ENCODE measurements at regions not wholly inside any gene's neighbourhood (a gene's known extent, or its start where the extent isn't known, plus 50 kb on each side); places are given as distances from the start of the nearest gene placed in this dataset.
"Not testable (repeated sequence)": the region's sequence is repeated elsewhere in the genome, so short reads cannot be mapped to it uniquely, and the experiment has no call there.

GRCh38 chr3:137542049-137542448 lies 222.1 kb upstream of the SOX14 start:
- no peaks in the 10 kb centered on the region for H3K36me3 Mint-ChIP-seq (ENCODE audit: insufficient read depth)
- DNase-seq (no peak), ATAC-seq (no peak)
- peaks cover 24% of the 10 kb centered on the region for H3K9me3 Mint-ChIP-seq
- no peak overlapping the region for H3K4me3 Mint-ChIP-seq
- no peaks in the 10 kb centered on the region for H3K4me1 Mint-ChIP-seq (ENCODE audit: low read depth)
- no peaks in the 10 kb centered on the region for H3K27me3 Mint-ChIP-seq (ENCODE audit: low read depth)

GRCh38 chr3:137554242-137554641 lies 209.9 kb upstream of the SOX14 start:
- no peaks in the 10 kb centered on the region for H3K27me3 Mint-ChIP-seq (ENCODE audit: low read depth)
- no peak overlapping the region for H3K4me3 Mint-ChIP-seq
- H3K4me1 Mint-ChIP-seq (ENCODE audit: low read depth) = no peaks in the 10 kb centered on the region
- ATAC-seq (no peak), DNase-seq (no peak)
- peaks cover 7% of the 10 kb centered on the region for H3K9me3 Mint-ChIP-seq
- no peaks in the 10 kb centered on the region for H3K36me3 Mint-ChIP-seq (ENCODE audit: insufficient read depth)

GRCh38 chr3:137568880-137569279 lies 195.2 kb upstream of the SOX14 start:
- no peak for ATAC-seq
- no peaks in the 10 kb centered on the region for H3K36me3 Mint-ChIP-seq (ENCODE audit: insufficient read depth)
- no peak for DNase-seq
- H3K4me1 Mint-ChIP-seq (ENCODE audit: low read depth) = no peaks in the 10 kb centered on the region
- no peaks in the 10 kb centered on the region for H3K27me3 Mint-ChIP-seq (ENCODE audit: low read depth)
- H3K4me3 Mint-ChIP-seq = no peak overlapping the region
- H3K9me3 Mint-ChIP-seq = peaks cover 23% of the 10 kb centered on the region

- no peak for ATAC-seq
- Mint-ChIP-seq H3K36me3 (ENCODE audit: insufficient read depth) (no peaks in the 10 kb centered on the region), H3K27me3 (ENCODE audit: low read depth) (no peaks in the 10 kb centered on the region), H3K4me3 (no peak overlapping the region), H3K9me3 (peaks cover 7% of the 10 kb centered on the region), H3K4me1 (ENCODE audit: low read depth) (no peaks in the 10 kb centered on the region)
- no peak for DNase-seq
These were observed 191.2 kb upstream of the SOX14 start for GRCh38 chr3:137572931-137573330.

- no peaks in the 10 kb centered on the region for H3K4me1 Mint-ChIP-seq (ENCODE audit: low read depth)
- H3K27me3 Mint-ChIP-seq (ENCODE audit: low read depth) = peaks cover 3% of the 10 kb centered on the region
- ATAC-seq = no peak
- H3K9me3 Mint-ChIP-seq = peaks cover 8% of the 10 kb centered on the region
- no peaks in the 10 kb centered on the region for H3K36me3 Mint-ChIP-seq (ENCODE audit: insufficient read depth)
- no peak overlapping the region for H3K4me3 Mint-ChIP-seq
- DNase-seq = no peak
These were observed 181.6 kb upstream of the SOX14 start for GRCh38 chr3:137582484-137582883.

- peaks cover 8% of the 10 kb centered on the region for H3K9me3 Mint-ChIP-seq
- no peaks in the 10 kb centered on the region for H3K4me1 Mint-ChIP-seq (ENCODE audit: low read depth)
- H3K36me3 Mint-ChIP-seq (ENCODE audit: insufficient read depth) = no peaks in the 10 kb centered on the region
- no peak for DNase-seq
- no peak overlapping the region for H3K4me3 Mint-ChIP-seq
- no peak for ATAC-seq
- H3K27me3 Mint-ChIP-seq (ENCODE audit: low read depth) = peaks cover 3% of the 10 kb centered on the region
These were observed 180.9 kb upstream of the SOX14 start for GRCh38 chr3:137583256-137583655.

GRCh38 chr3:137588871-137589270 lies 175.2 kb upstream of the SOX14 start:
- H3K9me3 Mint-ChIP-seq = peaks cover 7% of the 10 kb centered on the region

GRCh38 chr3:137595415-137595814 lies 168.7 kb upstream of the SOX14 start:
- ATAC-seq; H3K4me1 Mint-ChIP-seq (ENCODE audit: low read depth); H3K4me3 Mint-ChIP-seq; H3K27me3 Mint-ChIP-seq (ENCODE audit: low read depth); H3K9me3 Mint-ChIP-seq; DNase-seq; H3K36me3 Mint-ChIP-seq (ENCODE audit: insufficient read depth): not testable (repeated sequence)

More at GRCh38 chr3:137588871-137589270, 175.2 kb upstream of the SOX14 start:
- H3K27me3 Mint-ChIP-seq (ENCODE audit: low read depth) = no peaks in the 10 kb centered on the region
- no peak overlapping the region for H3K4me3 Mint-ChIP-seq
- no peak for ATAC-seq
- no peaks in the 10 kb centered on the region for H3K4me1 Mint-ChIP-seq (ENCODE audit: low read depth)
- no peaks in the 10 kb centered on the region for H3K36me3 Mint-ChIP-seq (ENCODE audit: insufficient read depth)
- no peak for DNase-seq

GRCh38 chr3:137610723-137611122 lies 153.4 kb upstream of the SOX14 start:
- Mint-ChIP-seq H3K9me3 (no peaks in the 10 kb centered on the region), H3K36me3 (ENCODE audit: insufficient read depth) (no peaks in the 10 kb centered on the region), H3K4me3 (no peak overlapping the region), H3K4me1 (ENCODE audit: low read depth) (no peaks in the 10 kb centered on the region), H3K27me3 (ENCODE audit: low read depth) (peaks cover 3% of the 10 kb centered on the region)
- DNase-seq (no peak), ATAC-seq (no peak)

GRCh38 chr3:137612291-137612690 lies 151.8 kb upstream of the SOX14 start:
- Mint-ChIP-seq H3K9me3 (no peaks in the 10 kb centered on the region), H3K27me3 (ENCODE audit: low read depth) (peaks cover 3% of the 10 kb centered on the region), H3K36me3 (ENCODE audit: insufficient read depth) (no peaks in the 10 kb centered on the region), H3K4me3 (no peak overlapping the region), H3K4me1 (ENCODE audit: low read depth) (no peaks in the 10 kb centered on the region)
- ATAC-seq (no peak), DNase-seq (no peak)

GRCh38 chr3:137615659-137616418 lies 148.3 kb upstream of the SOX14 start:
- ATAC-seq (no peak), DNase-seq (no peak)
- Mint-ChIP-seq H3K27me3 (ENCODE audit: low read depth) (peaks cover 3% of the 10 kb centered on the region), H3K9me3 (no peaks in the 10 kb centered on the region), H3K36me3 (ENCODE audit: insufficient read depth) (no peaks in the 10 kb centered on the region), H3K4me1 (ENCODE audit: low read depth) (no peaks in the 10 kb centered on the region), H3K4me3 (no peak overlapping the region)

- no peak for ATAC-seq
- H3K9me3 Mint-ChIP-seq = no peaks in the 10 kb centered on the region
- no peak overlapping the region for H3K4me3 Mint-ChIP-seq
- peaks cover 4% of the 10 kb centered on the region for H3K27me3 Mint-ChIP-seq (ENCODE audit: low read depth)
- H3K4me1 Mint-ChIP-seq (ENCODE audit: low read depth) = no peaks in the 10 kb centered on the region
- DNase-seq = no peak
- no peaks in the 10 kb centered on the region for H3K36me3 Mint-ChIP-seq (ENCODE audit: insufficient read depth)
These were observed 122.0 kb upstream of the SOX14 start for GRCh38 chr3:137641879-137642704.

- Mint-ChIP-seq H3K4me3 (no peak overlapping the region), H3K27me3 (ENCODE audit: low read depth) (peaks cover 4% of the 10 kb centered on the region), H3K9me3 (no peaks in the 10 kb centered on the region), H3K4me1 (ENCODE audit: low read depth) (no peaks in the 10 kb centered on the region), H3K36me3 (ENCODE audit: insufficient read depth) (no peaks in the 10 kb centered on the region)
- DNase-seq (no peak), ATAC-seq (no peak)
These were observed 121.3 kb upstream of the SOX14 start for GRCh38 chr3:137642831-137643230.

- no peaks in the 10 kb centered on the region for H3K4me1 Mint-ChIP-seq (ENCODE audit: low read depth)
- ATAC-seq = no peak
- no peaks in the 10 kb centered on the region for H3K36me3 Mint-ChIP-seq (ENCODE audit: insufficient read depth)
- DNase-seq = no peak
- no peaks in the 10 kb centered on the region for H3K9me3 Mint-ChIP-seq
- no peak overlapping the region for H3K4me3 Mint-ChIP-seq
- no peaks in the 10 kb centered on the region for H3K27me3 Mint-ChIP-seq (ENCODE audit: low read depth)
These were observed 116.9 kb upstream of the SOX14 start for GRCh38 chr3:137647179-137647578.

- H3K4me1 Mint-ChIP-seq (ENCODE audit: low read depth) = no peaks in the 10 kb centered on the region
- no peaks in the 10 kb centered on the region for H3K36me3 Mint-ChIP-seq (ENCODE audit: insufficient read depth)
- no peak for DNase-seq
- H3K4me3 Mint-ChIP-seq = no peak overlapping the region
- H3K9me3 Mint-ChIP-seq = no peaks in the 10 kb centered on the region
- H3K27me3 Mint-ChIP-seq (ENCODE audit: low read depth) = peaks cover 1% of the 10 kb centered on the region
- no peak for ATAC-seq
These were observed 94.5 kb upstream of the SOX14 start for GRCh38 chr3:137669519-137670060.

Measured in activated T-cell treated with anti-CD3 and anti-CD28 coated beads, Interleukin-2, amount 50 U/mL, for 4 hours (primary cell).